Kidney epithelial cell (primary cell): ENCODE measurements at regions not wholly inside any gene's neighbourhood (a gene's known extent, or its start where the extent isn't known, plus 50 kb on each side); places are given as distances from the start of the nearest gene placed in this dataset.

Experiments
- DNase-seq: peaks from one replicate; pipeline ENCODE4 v3.0.0-alpha.2; 2010; ENCODE audit warnings: low read depth
- H3K27me3 ChIP-seq: 2 replicates; pipeline ENCODE4 v1.6.0; 2011; ENCODE audit warnings: low read length; ENCODE audit not compliant: control insufficient read depth, insufficient read depth
- H3K36me3 ChIP-seq: 2 replicates; pipeline ENCODE4 v1.5.1; 2011; ENCODE audit warnings: low read length; ENCODE audit not compliant: control insufficient read depth, insufficient read depth
- H3K4me3 ChIP-seq: 2 replicates; pipeline ENCODE4 v1.5.1; 2011; ENCODE audit warnings: low read depth, mild to moderate bottlenecking, control low read depth, low read length
- TF ChIP-seq, protein P1 (sequence below): IDR thresholded peaks from 2 replicates; pipeline ENCODE4 v1.5.1; 2011; ENCODE audit warnings: mild to moderate bottlenecking, moderate library complexity, low read length, control low read depth, inconsistent platforms; ENCODE audit not compliant: insufficient read depth, poor library complexity, severe bottlenecking

DNA sequence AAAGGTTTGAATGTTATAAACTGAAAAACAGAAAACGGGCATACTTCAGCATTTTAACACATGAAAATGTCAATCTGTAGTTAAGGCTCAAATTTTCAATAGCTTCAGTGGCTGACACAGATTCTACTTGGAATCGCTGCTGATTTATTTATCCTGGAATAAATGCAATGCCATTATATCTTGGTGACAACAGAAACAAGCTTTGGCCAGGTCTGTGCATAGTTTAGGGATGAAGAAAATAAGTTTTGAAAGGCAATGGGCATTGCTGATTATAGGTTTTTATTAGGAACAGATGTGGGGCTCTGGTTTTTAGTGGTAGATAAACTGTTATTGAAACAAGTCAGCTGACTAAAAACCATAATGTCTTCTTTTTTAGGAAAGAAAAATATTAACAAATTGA is 96.8 kb upstream of the SOX4 start:
- TF ChIP-seq, protein P1, sequence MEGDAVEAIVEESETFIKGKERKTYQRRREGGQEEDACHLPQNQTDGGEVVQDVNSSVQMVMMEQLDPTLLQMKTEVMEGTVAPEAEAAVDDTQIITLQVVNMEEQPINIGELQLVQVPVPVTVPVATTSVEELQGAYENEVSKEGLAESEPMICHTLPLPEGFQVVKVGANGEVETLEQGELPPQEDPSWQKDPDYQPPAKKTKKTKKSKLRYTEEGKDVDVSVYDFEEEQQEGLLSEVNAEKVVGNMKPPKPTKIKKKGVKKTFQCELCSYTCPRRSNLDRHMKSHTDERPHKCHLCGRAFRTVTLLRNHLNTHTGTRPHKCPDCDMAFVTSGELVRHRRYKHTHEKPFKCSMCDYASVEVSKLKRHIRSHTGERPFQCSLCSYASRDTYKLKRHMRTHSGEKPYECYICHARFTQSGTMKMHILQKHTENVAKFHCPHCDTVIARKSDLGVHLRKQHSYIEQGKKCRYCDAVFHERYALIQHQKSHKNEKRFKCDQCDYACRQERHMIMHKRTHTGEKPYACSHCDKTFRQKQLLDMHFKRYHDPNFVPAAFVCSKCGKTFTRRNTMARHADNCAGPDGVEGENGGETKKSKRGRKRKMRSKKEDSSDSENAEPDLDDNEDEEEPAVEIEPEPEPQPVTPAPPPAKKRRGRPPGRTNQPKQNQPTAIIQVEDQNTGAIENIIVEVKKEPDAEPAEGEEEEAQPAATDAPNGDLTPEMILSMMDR = no peak
- Histone ChIP-seq H3K4me3 (no peak overlapping the region), H3K36me3 (no peaks in the 10 kb centered on the region), H3K27me3 (no peaks in the 10 kb centered on the region)
- DNase-seq = no peak

DNA sequence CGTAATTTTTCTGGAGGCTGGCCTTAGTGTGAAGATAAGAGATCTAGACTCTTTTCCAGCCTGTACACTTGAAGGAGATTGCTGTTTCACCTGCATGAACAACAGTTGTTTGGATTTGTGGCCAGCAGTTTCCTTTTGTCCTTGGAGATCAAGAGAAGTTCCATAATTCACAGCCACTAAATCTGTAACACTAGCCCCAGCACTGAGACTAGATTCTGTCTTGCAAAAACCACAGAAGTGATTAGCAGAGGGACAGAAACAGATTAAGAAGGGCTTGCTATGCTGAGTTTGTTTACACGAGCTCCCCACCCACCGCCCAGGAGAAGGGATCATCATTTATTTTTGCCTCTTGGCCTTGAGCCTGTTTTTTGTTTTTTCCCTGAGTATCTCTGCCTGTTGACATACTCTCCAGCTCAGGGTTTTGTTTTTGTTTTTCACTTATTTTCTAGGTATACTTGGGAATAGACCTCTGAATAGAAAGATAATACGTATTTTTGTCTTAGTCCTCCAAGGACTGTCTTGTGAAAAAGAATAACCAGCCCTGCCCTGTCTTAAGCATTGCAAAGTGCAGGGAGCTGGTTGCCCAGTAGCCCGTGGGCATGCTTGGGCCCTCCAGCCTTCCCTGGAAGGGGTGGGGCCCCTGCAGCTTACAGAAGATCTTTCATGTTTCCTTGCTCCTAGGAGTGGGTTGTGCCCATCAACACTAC is 93.1 kb upstream of the SOX4 start:
- no peaks in the 10 kb centered on the region for H3K36me3 ChIP-seq
- TF ChIP-seq, protein P1 = no peak
- no peaks in the 10 kb centered on the region for H3K27me3 ChIP-seq
- no peak overlapping the region for H3K4me3 ChIP-seq
- no peak for DNase-seq

DNA sequence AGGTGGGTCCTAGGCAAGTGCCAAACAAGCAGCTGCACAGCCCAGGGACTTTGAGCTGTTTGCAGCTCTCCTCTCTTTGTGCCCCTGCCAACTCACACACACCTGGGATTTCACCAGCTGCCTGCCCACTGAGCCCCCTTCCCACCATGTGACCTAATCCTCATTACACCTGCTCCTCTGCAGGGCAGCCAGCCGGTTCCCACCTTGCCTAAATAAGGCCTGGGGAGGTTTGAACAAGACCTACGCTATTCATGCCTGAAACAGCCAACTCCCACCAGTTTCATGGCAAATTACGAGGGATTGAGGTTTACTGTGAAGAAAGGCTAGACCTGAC is 92.6 kb upstream of the SOX4 start:
- no peaks in the 10 kb centered on the region for H3K36me3 ChIP-seq
- TF ChIP-seq, protein P1 = no peak
- H3K4me3 ChIP-seq = no peak overlapping the region
- no peaks in the 10 kb centered on the region for H3K27me3 ChIP-seq
- DNase-seq = no peak

DNA sequence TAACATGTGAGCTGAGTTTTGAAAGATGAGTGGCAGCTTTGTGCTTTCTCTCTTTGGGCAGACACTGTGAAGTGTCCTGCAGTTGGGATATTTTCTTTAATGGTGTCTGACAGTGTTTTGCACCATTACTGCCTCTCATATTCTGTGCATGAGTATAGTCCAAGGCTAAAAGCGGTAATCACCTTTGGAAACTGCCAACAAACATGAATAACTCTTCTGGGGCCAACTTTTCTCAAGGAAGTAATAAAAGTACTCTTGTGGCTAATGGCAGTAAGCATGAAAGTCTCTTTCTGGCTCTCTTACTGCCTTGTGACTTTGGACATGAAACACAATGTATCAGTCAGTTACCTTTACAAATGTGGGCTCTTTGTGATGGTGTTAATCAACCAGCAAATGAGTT is 91.7 kb upstream of the SOX4 start:
- no peak for DNase-seq
- Histone ChIP-seq H3K27me3 (no peaks in the 10 kb centered on the region), H3K36me3 (no peaks in the 10 kb centered on the region), H3K4me3 (no peak overlapping the region)
- TF ChIP-seq, protein P1 = no peak

GRCh38 chr6:21502682-21503081 is 90.9 kb upstream of the SOX4 start:
- H3K36me3 ChIP-seq = no peaks in the 10 kb centered on the region
- TF ChIP-seq, protein P1 = no peak
- H3K4me3 ChIP-seq = no peak overlapping the region
- no peaks in the 10 kb centered on the region for H3K27me3 ChIP-seq
- DNase-seq = no peak

DNA sequence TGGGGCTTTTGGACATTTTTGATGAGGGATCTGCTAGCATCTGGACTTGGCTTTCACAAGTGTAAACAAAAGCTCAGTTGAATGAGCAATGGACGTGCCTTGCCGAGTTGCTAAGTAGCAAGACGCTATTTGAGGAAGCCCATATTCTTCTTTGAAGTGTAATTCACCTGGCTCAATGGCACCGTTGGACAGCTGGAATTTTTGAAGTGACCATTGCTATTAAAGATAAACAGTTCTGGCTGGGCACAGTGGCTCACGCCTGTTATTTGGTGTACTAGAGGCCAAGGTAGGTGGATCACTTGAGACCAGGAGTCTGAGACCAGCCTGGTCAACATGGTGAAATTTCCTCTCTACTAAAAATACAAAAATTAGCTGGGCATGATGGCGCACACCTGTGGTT is 88.8 kb upstream of the SOX4 start:
- no peak overlapping the region for H3K4me3 ChIP-seq
- TF ChIP-seq, protein P1 = no peak
- DNase-seq = no peak
- no peaks in the 10 kb centered on the region for H3K36me3 ChIP-seq
- no peaks in the 10 kb centered on the region for H3K27me3 ChIP-seq
